Left cardiac atrium (tissue), 4 donors: ENCODE measurements at regions not wholly inside any gene's neighbourhood (a gene's known extent, or its start where the extent isn't known, plus 50 kb on each side); places are given as distances from the start of the nearest gene placed in this dataset.

Source experiments
- ATAC-seq, 2 donors: fragments of 200-7000 bp; cut with Tn5 transposase; one replicate each; pipeline ENCODE4 v1.9.1; 2020; ENCODE audit warnings: mild to moderate bottlenecking in 2 of 2, moderate library complexity in 2 of 2
- DNase-seq: peaks from one replicate; pipeline ENCODE4 v3.0.0-alpha.2; 2020
- intact Hi-C, 2 donors: fragments of 100-400 bp; cut with DNase I; formaldehyde crosslinking; loops; one replicate each; pipeline versions ENCODE4 v1.14.1 to v1.15.1; 2022 to 2023
- donor health status: DM: no; HTN: yes; CAD: no.
- donor health status: DM: no; HTN: yes; CAD: no; lungs with severe emphysema.
- donor health status: DM: yes; HTN: yes; CAD: no.
- donor health status: Dilated cardiomyopathy.

- ATAC-seq (no peak), DNase-seq (no peak)
- intact Hi-C loops: no loop called here
These were observed 320.7 kb downstream of the AJAP1 start for GRCh38 chr1:4974981-4975685.

DNA sequence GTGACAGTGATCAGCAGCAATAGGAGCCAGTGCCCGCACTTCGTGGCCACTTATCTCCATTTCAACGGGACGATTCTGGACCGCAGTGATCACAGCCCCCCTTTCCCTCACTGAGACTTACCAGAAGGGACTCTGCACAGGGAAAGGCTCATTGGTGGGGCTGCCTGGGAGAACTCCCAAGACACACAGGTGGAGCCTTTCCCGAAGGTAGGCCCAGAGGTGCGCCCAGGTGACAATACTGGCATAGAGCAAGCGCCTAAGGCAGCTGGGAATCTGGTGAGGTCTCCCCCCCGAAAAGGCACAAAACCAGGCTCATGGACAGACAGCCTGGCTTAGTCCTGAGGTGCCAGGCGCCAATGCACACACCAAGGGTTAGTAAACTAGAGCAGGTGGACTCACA is 318.9 kb downstream of the AJAP1 start:
- no peak for ATAC-seq
- intact Hi-C loops: no loop called here
- no peak for DNase-seq

DNA sequence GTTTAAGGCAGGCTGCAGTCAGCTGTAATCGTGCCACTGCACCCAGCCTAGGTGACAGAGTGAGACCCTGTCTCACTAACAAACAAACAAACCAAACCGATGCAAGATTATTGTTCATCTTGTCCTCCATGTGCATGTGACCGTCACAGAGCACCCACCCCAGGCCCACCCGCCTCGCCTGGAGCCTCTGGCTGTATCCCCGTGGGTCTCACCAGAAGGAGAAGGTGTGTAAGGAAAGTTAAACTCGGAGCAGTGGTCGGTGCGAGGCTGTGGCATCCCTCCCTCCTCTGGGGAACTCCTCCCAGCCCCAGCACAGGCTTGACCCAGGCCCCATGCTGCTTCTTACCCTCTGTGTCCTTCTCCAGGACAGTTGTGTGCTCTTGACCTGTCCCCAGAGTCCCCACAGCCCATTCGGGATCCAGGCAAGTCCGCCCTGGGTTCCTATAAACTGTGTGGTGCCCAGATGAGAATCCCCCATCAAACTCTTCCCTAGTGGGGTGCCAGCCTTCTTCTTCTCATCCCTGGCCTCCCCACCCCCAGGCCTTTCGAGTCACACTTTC is 318.4 kb downstream of the AJAP1 start:
- ATAC-seq (no peak), DNase-seq (no peak)
- intact Hi-C loops: no loop called here

GRCh38 chr1:4971666-4972065 is 317.3 kb downstream of the AJAP1 start:
- DNase-seq (no peak), ATAC-seq (no peak)
- intact Hi-C loops: no loop called here

GRCh38 chr1:4970532-4970931 is 316.1 kb downstream of the AJAP1 start:
- intact Hi-C loops: no loop called here
- DNase-seq (no peak), ATAC-seq (no peak)

DNA sequence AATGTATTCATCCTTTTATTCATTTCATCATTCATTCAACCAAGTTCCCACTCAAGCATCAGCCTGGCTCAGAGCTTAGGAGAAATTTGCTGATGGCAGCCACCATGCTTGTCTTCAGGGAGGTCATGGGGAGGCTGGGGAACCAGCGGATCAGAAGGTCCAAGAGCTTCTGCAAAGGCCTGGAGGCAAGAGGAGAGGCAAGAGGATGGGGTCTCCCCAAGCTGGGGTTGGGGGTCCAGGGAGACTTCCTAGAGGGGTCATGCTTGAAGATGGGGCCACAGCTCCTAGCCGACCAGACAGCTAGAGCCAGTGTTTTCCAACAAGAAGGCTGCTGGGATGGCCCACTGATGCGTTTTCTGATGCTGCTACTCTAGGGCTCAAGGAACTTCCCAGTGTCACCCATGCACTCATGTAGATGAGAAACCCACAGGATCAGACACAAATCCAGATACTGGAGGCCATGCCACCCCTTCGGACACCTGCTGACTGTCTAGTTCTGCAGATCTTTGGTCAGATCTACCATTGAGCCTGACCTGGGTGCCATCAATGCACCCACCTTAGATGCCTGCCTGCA is 315.2 kb downstream of the AJAP1 start:
- intact Hi-C loops: no loop called here
- ATAC-seq (no peak), DNase-seq (no peak)

DNA sequence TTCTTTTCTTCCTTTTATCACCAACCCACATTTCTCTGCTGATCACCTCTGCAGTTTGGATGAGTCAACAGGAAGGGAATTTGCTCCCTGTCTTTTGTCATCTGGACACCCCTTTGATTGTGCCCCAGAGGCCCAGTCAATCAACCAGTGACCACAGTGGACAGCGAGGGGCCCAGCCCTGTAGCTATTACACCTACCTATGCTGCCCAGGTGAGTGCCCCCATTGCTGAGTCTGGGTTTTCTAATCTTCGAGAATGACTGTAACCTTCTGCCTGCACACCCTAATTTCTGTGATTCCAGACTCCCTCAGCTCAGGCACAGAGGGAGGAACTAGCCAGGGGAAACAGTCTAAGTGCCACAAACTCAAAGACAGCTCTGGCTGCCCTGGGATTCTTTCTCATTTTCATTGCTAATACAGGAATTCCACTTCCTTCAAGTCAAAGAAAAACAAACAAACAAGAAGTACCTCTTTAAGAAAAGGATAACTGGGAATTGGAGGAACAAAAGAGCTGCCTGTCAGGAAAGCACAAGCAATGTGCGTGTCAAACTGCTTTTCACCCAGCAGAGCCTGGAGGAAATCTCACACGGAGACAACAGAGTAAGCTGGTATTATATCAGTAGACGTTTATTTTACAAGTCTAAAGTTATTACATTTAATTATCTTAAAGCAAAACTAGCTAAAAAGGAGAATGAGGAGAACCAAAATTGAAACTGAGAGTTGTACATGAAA is 311.1 kb downstream of the AJAP1 start:
- ATAC-seq (no peak), DNase-seq (no peak)
- intact Hi-C loops: no loop called here

- DNase-seq (no peak), ATAC-seq (no peak)
- intact Hi-C loops: no loop called here
These were observed 310.4 kb downstream of the AJAP1 start for GRCh38 chr1:4964634-4965345.

GRCh38 chr1:4963251-4963650 is 308.8 kb downstream of the AJAP1 start:
- DNase-seq: no peak
- no peak for ATAC-seq
- intact Hi-C loops: no loop called here

DNA sequence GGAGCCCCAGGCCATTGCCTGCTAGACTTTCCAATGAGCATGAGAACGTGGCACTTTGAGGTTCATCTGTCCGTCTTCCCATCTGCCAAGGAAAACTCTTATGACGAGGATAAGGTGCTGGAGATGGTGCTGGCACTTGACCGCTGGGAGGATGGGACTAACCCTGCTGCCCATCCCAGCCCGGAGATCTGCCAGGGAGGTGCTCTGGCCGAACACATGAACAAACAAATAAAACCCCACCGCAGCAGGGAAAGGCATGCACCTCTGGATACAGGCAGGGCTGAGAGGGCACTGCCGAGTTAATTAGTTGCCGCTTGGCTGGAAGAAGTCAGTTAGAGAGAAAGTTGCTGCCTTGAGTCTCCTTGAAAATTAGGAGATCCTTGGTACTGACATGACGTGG is 308.4 kb downstream of the AJAP1 start:
- ATAC-seq (no peak), DNase-seq (no peak)
- intact Hi-C loops: no loop called here

DNA sequence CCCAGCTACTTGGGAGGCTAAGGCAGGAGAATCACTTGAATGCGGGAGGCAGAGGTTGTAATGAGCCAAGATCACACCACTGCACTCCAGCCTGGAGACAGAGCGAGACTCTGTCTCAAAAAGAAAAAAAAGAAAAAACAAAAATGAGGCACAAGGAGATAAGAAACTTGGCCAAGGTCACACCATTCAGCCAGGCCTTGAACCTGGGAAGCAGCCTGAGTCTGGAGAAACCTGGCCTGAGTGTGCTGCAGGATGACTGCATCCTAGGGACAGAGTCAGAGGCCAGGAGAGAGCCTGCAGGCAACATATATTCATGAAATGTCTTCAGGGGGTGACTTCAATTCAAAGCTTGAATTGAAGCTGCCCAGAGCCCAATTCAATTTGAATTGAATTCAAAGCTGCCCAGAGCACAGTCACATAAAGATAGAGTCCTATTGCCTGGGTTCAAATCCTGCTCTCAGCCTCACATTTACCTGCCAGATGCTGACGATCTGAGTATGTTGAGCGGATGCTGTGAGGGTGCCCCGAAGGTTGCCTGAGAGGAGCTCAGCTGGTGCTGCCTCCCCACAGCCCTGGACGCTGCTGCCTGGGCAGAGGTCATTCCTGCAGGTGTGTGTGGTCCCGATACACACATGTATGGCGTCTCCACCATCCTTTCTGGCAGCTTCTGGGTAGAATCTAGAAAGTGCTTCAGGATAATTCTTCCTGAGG is 307.7 kb downstream of the AJAP1 start:
- intact Hi-C loops: no loop called here
- no peak for DNase-seq
- no peak for ATAC-seq

DNA sequence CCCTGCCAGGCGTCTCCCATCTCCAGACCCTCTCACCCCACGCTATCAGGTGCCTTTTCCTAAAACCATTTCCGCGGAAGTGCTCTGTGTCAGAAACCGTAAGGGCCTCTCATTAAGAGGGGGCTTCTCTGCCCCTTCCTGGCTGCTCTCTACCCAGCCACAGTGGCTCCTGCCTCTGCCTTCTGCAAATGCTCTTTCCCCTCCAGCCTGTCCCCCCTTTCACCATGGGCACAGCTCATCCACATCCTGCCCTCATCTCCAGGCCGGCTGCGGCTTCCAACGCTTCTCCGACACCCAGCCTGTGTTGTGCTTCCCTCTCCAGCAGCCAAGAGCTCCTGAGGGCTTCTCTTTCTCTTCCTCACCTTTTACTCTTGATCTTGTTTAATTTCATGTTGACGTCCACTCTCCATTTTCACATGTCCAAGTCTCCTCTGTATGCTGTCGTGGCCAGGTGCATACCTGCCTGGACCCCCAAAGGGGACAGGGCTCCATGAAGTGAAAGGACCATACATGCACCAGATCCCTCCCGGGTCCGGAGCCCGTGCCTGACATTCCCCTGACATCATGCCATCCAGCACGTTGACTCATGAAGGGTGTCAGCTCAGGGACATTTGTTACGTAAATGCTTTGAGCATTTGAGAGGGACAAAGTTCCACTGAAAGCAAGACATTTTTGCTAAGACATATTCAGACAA is 306.5 kb downstream of the AJAP1 start:
- intact Hi-C loops: no loop called here
- no peak for DNase-seq

DNA sequence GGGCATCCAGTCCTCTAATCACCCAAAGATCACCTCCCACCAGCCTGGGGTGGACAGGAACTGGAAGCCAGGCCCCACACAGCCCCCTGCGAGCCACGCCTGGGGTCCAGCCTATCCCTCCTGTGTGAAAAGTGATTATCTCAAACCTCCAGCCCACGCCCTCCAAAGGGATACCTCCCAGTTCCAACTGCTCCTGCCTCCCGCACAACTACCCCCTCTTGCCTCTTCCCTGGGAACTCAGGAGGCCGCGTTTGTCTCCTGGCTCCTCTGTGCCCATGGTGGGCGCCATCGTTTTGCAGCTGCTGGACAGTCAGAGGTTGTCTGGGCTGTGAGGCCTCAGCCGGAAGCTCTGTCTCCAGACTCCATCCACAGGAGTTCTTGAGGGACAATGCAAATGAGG is 305.9 kb downstream of the AJAP1 start:
- DNase-seq: no peak
- intact Hi-C loops: no loop called here
- ATAC-seq: no peak

More for the DNA sequence above, 306.5 kb downstream of the AJAP1 start:
- no peak for ATAC-seq

DNA sequence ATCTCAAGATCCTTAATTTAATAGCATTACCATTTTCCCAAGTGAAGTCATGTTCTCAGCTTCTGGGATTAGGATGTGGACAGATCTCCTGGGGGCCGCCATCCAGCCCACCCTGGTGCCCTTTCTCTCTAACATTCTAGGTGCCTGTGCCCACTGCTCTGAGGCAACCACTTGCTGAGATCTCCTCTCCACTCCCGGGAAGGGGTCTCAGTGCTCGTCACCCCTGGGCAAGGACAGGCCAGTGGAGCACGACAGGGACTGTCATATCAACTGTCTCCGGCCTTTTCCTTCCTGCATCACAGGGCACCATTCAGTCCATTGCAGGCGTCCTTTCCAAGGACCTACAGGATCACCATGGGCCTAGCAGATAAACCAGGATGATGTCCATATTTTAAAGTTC is 304.8 kb downstream of the AJAP1 start:
- no peak for ATAC-seq
- intact Hi-C loops: no loop called here
- no peak for DNase-seq

DNA sequence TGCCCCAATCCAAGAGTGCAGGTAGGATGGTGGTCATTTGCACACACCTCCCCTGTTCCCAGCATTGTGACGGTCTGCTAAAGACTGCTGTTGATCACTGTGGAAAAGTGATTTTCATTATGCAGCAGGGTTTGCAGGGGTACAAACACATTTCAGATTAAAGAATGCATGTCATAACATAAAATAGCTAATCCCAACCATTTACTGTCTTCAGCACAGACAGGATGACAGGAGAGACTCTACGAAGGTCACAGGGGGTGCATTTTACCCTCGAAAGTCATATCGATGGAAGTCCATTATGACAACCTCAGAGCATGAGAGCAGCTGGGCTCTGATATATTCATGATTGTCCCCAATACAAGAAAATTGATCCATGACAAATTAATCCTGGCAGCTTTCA is 302.6 kb downstream of the AJAP1 start:
- intact Hi-C loops: no loop called here
- ATAC-seq (no peak), DNase-seq (no peak)

DNA sequence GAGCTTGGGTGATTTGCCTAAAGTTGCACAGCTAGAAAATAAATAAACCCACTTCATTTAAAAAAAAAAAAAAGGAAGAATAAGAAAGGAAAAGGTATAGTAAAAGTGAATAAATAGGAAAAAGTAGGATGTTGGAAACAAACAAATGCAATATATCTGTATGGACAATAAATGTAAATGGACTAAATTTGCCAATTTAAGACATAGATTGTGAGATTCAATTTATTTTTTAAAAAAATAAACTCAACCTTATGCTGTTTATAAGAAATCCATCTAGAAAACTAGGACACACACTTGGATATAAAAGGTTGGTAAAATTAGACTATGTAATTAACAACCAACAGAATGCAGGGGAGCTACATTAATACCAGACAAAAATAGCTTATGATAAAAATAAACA is 300.0 kb downstream of the AJAP1 start:
- DNase-seq (no peak), ATAC-seq (no peak)
- intact Hi-C loops: no loop called here

GRCh38 chr1:4951601-4952000 is 297.2 kb downstream of the AJAP1 start:
- intact Hi-C loops: no loop called here
- ATAC-seq: no peak

GRCh38 chr1:4946343-4946742 is 291.9 kb downstream of the AJAP1 start:
- intact Hi-C loops: no loop called here
- DNase-seq (no peak), ATAC-seq (no peak)

More at GRCh38 chr1:4951601-4952000, 297.2 kb downstream of the AJAP1 start:
- no peak for DNase-seq

GRCh38 chr1:4944911-4945310 is 290.5 kb downstream of the AJAP1 start:
- ATAC-seq (no peak), DNase-seq (no peak)
- intact Hi-C loops: no loop called here
